ENCODE measurements at regions not wholly inside any gene's neighbourhood (a gene's known extent, or its start where the extent isn't known, plus 50 kb on each side); places are given as distances from the start of the nearest gene placed in this dataset.

DNA sequence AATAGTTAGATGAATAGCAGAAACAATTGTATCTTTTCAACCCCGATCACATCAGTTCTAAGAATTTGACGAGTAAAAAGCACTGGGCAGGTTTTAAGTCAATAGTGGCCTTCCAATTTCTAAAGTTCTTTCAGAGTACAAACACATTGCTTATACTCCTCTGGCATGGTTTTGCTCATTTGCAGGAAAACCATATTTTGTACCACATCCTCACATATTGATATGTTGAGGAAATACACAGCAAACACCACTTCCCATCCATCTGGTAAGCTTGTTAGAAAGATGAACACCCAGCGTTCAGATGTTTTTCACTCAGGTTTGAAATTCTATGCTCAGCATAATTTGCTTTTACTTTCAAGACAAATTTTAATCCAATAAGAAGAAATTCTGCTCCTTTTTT lies 344.6 kb upstream of the ACVR2A start:
- DNase-seq: no peak

- no peak for DNase-seq
Measured at GRCh38 chr2:147499785-147500184, 345.0 kb upstream of the ACVR2A start.

DNA sequence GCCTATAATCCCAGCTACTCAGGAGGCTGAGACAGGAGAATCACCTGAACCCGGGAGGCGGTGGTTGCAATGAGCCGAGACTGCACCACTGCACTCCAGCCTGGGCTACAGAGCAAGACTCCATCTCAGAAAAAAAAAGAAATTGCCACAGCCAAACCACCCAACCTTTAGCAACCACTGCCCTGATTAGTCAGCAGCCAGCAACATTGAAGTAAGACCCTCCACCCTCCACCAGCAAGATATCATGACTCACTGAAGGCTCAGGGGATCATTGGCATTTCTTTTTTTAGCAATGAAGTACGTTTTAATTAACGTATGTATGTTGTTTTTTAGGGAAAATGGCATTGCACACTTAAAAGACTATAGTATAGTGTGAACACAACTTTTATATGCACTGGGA lies 349.1 kb upstream of the ACVR2A start:
- DNase-seq: peak; percentile 34

GRCh38 chr2:147492471-147492870 lies 352.4 kb upstream of the ACVR2A start:
- no peak for DNase-seq

- DNase-seq: no peak
Measured at GRCh38 chr2:147491506-147491905, 353.3 kb upstream of the ACVR2A start.

- DNase-seq: no peak
Measured at GRCh38 chr2:147490401-147491261, 354.2 kb upstream of the ACVR2A start.

GRCh38 chr2:147488472-147488871 lies 356.4 kb upstream of the ACVR2A start:
- DNase-seq: no peak

- DNase-seq: no peak
Measured at GRCh38 chr2:147487978-147488289, 356.9 kb upstream of the ACVR2A start.

- DNase-seq: no peak
Measured at GRCh38 chr2:147487286-147487977, 357.4 kb upstream of the ACVR2A start.

GRCh38 chr2:147485210-147485851 lies 359.5 kb upstream of the ACVR2A start:
- DNase-seq: no peak

- no peak for DNase-seq
Measured at GRCh38 chr2:147483911-147484310, 360.9 kb upstream of the ACVR2A start.

- DNase-seq: no peak
Measured at GRCh38 chr2:147482916-147483669, 361.7 kb upstream of the ACVR2A start.

DNA sequence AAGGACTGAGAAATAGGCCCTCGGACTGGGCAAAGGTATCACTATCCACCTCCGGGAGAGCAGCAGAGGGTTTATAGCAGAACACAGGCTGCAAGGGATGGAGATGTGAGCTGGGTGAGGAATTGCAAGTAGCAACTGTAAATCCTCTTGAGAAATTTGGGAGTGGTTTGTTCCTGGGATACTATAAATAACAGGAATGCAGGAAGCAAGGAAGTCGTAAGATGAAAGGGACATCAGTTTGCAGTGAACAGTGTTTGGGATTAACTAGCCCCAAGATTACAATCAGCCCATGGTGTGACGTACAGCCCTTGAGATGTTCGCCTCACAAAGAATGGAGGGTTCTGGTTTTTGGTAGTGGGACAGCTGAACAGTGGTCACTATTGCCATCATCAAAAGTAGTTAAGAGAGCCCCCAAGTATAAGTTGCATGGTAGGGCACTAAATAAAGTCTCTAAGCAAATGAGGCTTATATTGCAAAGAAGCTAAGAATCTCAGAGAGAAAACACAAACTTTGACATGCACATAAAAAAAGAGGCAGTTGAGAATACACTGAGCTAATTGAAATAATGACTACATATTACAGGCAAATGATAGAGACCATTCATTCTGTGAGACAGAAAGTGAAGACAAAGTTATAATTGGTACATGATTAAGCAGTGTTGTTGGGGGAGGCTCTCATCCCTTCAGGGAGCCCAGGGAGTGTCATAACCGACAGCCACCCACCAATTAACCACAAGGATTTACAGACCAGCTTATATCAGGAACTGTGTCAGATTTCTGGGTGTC lies 362.5 kb upstream of the ACVR2A start:
- DNase-seq: peak; percentile 5

GRCh38 chr2:147479358-147479757 lies 365.5 kb upstream of the ACVR2A start:
- DNase-seq: no peak

GRCh38 chr2:147473075-147473474 lies 371.8 kb upstream of the ACVR2A start:
- no peak for DNase-seq

DNA sequence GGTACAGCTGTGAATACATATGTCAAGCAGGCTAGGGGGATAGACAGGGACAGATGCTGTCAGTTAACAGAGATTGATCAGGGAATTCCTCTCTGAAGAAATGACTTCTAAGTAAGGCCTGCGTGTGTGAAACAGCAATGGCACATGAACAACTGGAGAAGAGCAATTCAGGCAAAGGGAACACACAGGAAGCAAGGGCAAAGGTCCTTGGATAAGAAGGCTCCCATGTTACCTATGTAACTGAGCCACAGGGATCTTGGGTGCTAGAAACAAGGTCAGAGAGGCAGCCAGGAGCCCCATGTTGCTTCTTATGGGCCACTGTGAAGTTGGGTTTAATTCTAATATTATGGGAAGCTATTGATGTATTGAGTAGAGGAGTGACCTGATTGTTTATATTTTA lies 373.7 kb upstream of the ACVR2A start:
- DNase-seq: no peak

GRCh38 chr2:147469471-147469870 lies 375.4 kb upstream of the ACVR2A start:
- DNase-seq: no peak

- no peak for DNase-seq
Measured at GRCh38 chr2:147468963-147469362, 375.9 kb upstream of the ACVR2A start.

- DNase-seq: no peak
Measured at GRCh38 chr2:147468349-147468748, 376.5 kb upstream of the ACVR2A start.

GRCh38 chr2:147467441-147467840 lies 377.4 kb upstream of the ACVR2A start:
- peak; percentile 6 for DNase-seq

DNA sequence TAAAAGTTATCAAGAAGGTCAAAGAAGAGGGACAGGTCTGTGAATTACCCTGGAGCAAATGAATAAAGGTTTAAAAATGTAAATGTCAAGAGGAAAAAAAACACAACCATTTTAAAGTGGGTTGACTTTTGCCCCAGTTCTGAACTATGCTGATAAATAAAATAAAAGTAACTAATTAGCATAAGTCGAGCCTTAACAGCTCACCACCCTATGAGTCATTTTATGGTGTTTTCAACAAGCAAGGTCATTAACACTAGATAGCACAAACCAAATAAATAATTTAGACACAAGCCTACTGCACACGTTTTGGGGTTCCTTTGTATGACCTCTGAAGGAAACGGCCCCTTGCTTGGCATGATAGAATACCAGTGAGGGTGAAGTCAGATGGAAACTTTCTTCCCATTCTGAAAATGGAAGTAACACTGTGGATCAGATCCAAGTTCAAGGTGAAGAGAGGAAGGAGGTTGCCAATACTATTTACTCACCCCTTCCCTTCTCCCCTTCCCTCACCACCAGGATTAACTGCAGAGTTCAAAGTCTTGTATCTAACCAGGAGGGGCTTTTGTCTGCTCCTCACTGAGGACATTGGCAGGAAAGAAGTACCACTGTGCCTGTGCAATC lies 380.0 kb upstream of the ACVR2A start:
- DNase-seq: no peak
